HG03175 (cell line): ENCODE measurements at regions not wholly inside any gene's neighbourhood (a gene's known extent, or its start where the extent isn't known, plus 50 kb on each side); places are given as distances from the start of the nearest gene placed in this dataset.
A peak's percentile ranks its signal among the peaks of the same experiment; 100 is the strongest.

Source experiments
- ATAC-seq: cut with Tn5 transposase; IDR thresholded peaks from one replicate; pipeline ENCODE4 v1.9.1; 2021; ENCODE audit warnings: mild to moderate bottlenecking, moderate library complexity; ENCODE audit not compliant: unreplicated experiment

GRCh38 chr21:15421441-15421881 lies 308.3 kb upstream of the USP25 start:
- no peak for ATAC-seq

- no peak for ATAC-seq
Measured at GRCh38 chr21:15421947-15422346, 307.8 kb upstream of the USP25 start.

GRCh38 chr21:15422783-15423182 lies 307.0 kb upstream of the USP25 start:
- ATAC-seq, result no peak

- no peak for ATAC-seq
Measured at GRCh38 chr21:15423676-15424445, 305.9 kb upstream of the USP25 start.

GRCh38 chr21:15425049-15425448 lies 304.7 kb upstream of the USP25 start:
- no peak for ATAC-seq

- no peak for ATAC-seq
Measured at GRCh38 chr21:15430023-15430422, 299.8 kb upstream of the USP25 start.

GRCh38 chr21:15430577-15430976 lies 299.2 kb upstream of the USP25 start:
- ATAC-seq, result no peak

GRCh38 chr21:15431053-15431452 lies 298.7 kb upstream of the USP25 start:
- no peak for ATAC-seq

GRCh38 chr21:15433091-15433490 lies 296.7 kb upstream of the USP25 start:
- no peak for ATAC-seq

- no peak for ATAC-seq
Measured at GRCh38 chr21:15434163-15434905, 295.4 kb upstream of the USP25 start.

GRCh38 chr21:15436031-15436430 lies 293.8 kb upstream of the USP25 start:
- ATAC-seq, result no peak

- no peak for ATAC-seq
Measured at GRCh38 chr21:15437883-15438282, 291.9 kb upstream of the USP25 start.

- ATAC-seq, result no peak
Measured at GRCh38 chr21:15439726-15440125, 290.1 kb upstream of the USP25 start.

- no peak for ATAC-seq
Measured at GRCh38 chr21:15441060-15441493, 288.7 kb upstream of the USP25 start.

- ATAC-seq, result no peak
Measured at GRCh38 chr21:15441992-15442391, 287.8 kb upstream of the USP25 start.

GRCh38 chr21:15442743-15443469 lies 286.9 kb upstream of the USP25 start:
- no peak for ATAC-seq

- ATAC-seq, result no peak
Measured at GRCh38 chr21:15443740-15444117, 286.1 kb upstream of the USP25 start.

GRCh38 chr21:15444118-15444960 lies 285.4 kb upstream of the USP25 start:
- no peak for ATAC-seq

- peak; percentile 77 for ATAC-seq
Measured at GRCh38 chr21:15445327-15445726, 284.5 kb upstream of the USP25 start.

GRCh38 chr21:15446223-15446622 lies 283.6 kb upstream of the USP25 start:
- no peak for ATAC-seq

GRCh38 chr21:15449556-15449955 lies 280.2 kb upstream of the USP25 start:
- no peak for ATAC-seq
